ENCODE measurements at regions not wholly inside any gene's neighbourhood (a gene's known extent, or its start where the extent isn't known, plus 50 kb on each side); places are given as distances from the start of the nearest gene placed in this dataset.
A peak's percentile ranks its signal among the peaks of the same experiment; 100 is the strongest.

- H3K4me3 ChIP-seq (ENCODE audit: low read depth in 1 of 2, low read length in 2 of 2) = peak overlapping the region; percentile 9 to 29
- peak overlapping the region; percentile 36 for H3K27ac ChIP-seq (ENCODE audit: low read depth, low read length)
- no peak overlapping the region for H3K9ac ChIP-seq (ENCODE audit: low read depth in 1 of 2, low read length in 2 of 2)
- H3K36me3 ChIP-seq (ENCODE audit: control insufficient read depth in 1 of 2, insufficient read depth in 2 of 2, low read length in 2 of 2) = no peaks in the 10 kb centered on the region
- no peaks in the 10 kb centered on the region for H3K27me3 ChIP-seq (ENCODE audit: control insufficient read depth in 1 of 2, insufficient read depth in 2 of 2, low read length in 2 of 2)
- no peaks in the 10 kb centered on the region for H3K9me3 ChIP-seq (ENCODE audit: control insufficient read depth in 1 of 2, low read length in 2 of 2)
- peaks cover 5 to 15% of the 10 kb centered on the region in 2 donors for H3K4me1 ChIP-seq (ENCODE audit: control insufficient read depth in 1 of 2, insufficient read depth in 2 of 2, low read length in 2 of 2)
These were observed 89.5 kb upstream of the RFC3 start for GRCh38 chr13:33728271-33729037.

- no peaks in the 10 kb centered on the region for H3K27me3 ChIP-seq (ENCODE audit: control insufficient read depth in 1 of 2, insufficient read depth in 2 of 2, low read length in 2 of 2)
- H3K9ac ChIP-seq (ENCODE audit: low read depth in 1 of 2, low read length in 2 of 2) = no peak overlapping the region
- no peaks in the 10 kb centered on the region for H3K36me3 ChIP-seq (ENCODE audit: control insufficient read depth in 1 of 2, insufficient read depth in 2 of 2, low read length in 2 of 2)
- H3K4me1 ChIP-seq (ENCODE audit: control insufficient read depth in 1 of 2, insufficient read depth in 2 of 2, low read length in 2 of 2) = peaks cover 5 to 12% of the 10 kb centered on the region in 2 donors
- H3K27ac ChIP-seq (ENCODE audit: low read depth, low read length) = no peak overlapping the region
- no peak overlapping the region for H3K4me3 ChIP-seq (ENCODE audit: low read depth in 1 of 2, low read length in 2 of 2)
- no peaks in the 10 kb centered on the region for H3K9me3 ChIP-seq (ENCODE audit: control insufficient read depth in 1 of 2, low read length in 2 of 2)
These were observed 87.8 kb upstream of the RFC3 start for GRCh38 chr13:33730147-33730546.

GRCh38 chr13:33730619-33731018 is 87.3 kb upstream of the RFC3 start:
- Histone ChIP-seq H3K4me1 (ENCODE audit: control insufficient read depth in 1 of 2, insufficient read depth in 2 of 2, low read length in 2 of 2) (peaks cover 5 to 12% of the 10 kb centered on the region in 2 donors), H3K4me3 (ENCODE audit: low read depth in 1 of 2, low read length in 2 of 2) (no peak overlapping the region), H3K36me3 (ENCODE audit: control insufficient read depth in 1 of 2, insufficient read depth in 2 of 2, low read length in 2 of 2) (no peaks in the 10 kb centered on the region), H3K27me3 (ENCODE audit: control insufficient read depth in 1 of 2, insufficient read depth in 2 of 2, low read length in 2 of 2) (no peaks in the 10 kb centered on the region), H3K27ac (ENCODE audit: low read depth, low read length) (no peak overlapping the region), H3K9ac (ENCODE audit: low read depth in 1 of 2, low read length in 2 of 2) (no peak overlapping the region), H3K9me3 (ENCODE audit: control insufficient read depth in 1 of 2, low read length in 2 of 2) (no peaks in the 10 kb centered on the region)

GRCh38 chr13:33735276-33735675 is 82.7 kb upstream of the RFC3 start:
- H3K27me3 ChIP-seq (ENCODE audit: control insufficient read depth in 1 of 2, insufficient read depth in 2 of 2, low read length in 2 of 2) = no peaks in the 10 kb centered on the region
- H3K4me3 ChIP-seq (ENCODE audit: low read depth in 1 of 2, low read length in 2 of 2) = no peak overlapping the region
- no peak overlapping the region for H3K27ac ChIP-seq (ENCODE audit: low read depth, low read length)
- H3K4me1 ChIP-seq (ENCODE audit: control insufficient read depth in 1 of 2, insufficient read depth in 2 of 2, low read length in 2 of 2) = no peaks in the 10 kb centered on the region
- no peaks in the 10 kb centered on the region for H3K9me3 ChIP-seq (ENCODE audit: control insufficient read depth in 1 of 2, low read length in 2 of 2)
- H3K9ac ChIP-seq (ENCODE audit: low read depth in 1 of 2, low read length in 2 of 2) = no peak overlapping the region
- no peaks in the 10 kb centered on the region for H3K36me3 ChIP-seq (ENCODE audit: control insufficient read depth in 1 of 2, insufficient read depth in 2 of 2, low read length in 2 of 2)

- no peak overlapping the region for H3K4me3 ChIP-seq (ENCODE audit: low read depth in 1 of 2, low read length in 2 of 2)
- no peaks in the 10 kb centered on the region for H3K36me3 ChIP-seq (ENCODE audit: control insufficient read depth in 1 of 2, insufficient read depth in 2 of 2, low read length in 2 of 2)
- no peak overlapping the region for H3K27ac ChIP-seq (ENCODE audit: low read depth, low read length)
- H3K27me3 ChIP-seq (ENCODE audit: control insufficient read depth in 1 of 2, insufficient read depth in 2 of 2, low read length in 2 of 2) = no peaks in the 10 kb centered on the region
- H3K9ac ChIP-seq (ENCODE audit: low read depth in 1 of 2, low read length in 2 of 2) = no peak overlapping the region
- no peaks in the 10 kb centered on the region for H3K4me1 ChIP-seq (ENCODE audit: control insufficient read depth in 1 of 2, insufficient read depth in 2 of 2, low read length in 2 of 2)
- H3K9me3 ChIP-seq (ENCODE audit: control insufficient read depth in 1 of 2, low read length in 2 of 2) = no peaks in the 10 kb centered on the region
These were observed 78.7 kb upstream of the RFC3 start for GRCh38 chr13:33739254-33739653.

GRCh38 chr13:33740134-33740538 is 77.8 kb upstream of the RFC3 start:
- Histone ChIP-seq H3K27ac (ENCODE audit: low read depth, low read length) (no peak overlapping the region), H3K36me3 (ENCODE audit: control insufficient read depth in 1 of 2, insufficient read depth in 2 of 2, low read length in 2 of 2) (no peaks in the 10 kb centered on the region), H3K9me3 (ENCODE audit: control insufficient read depth in 1 of 2, low read length in 2 of 2) (no peaks in the 10 kb centered on the region), H3K4me1 (ENCODE audit: control insufficient read depth in 1 of 2, insufficient read depth in 2 of 2, low read length in 2 of 2) (peaks cover 0 to 8% of the 10 kb centered on the region in 2 donors), H3K4me3 (ENCODE audit: low read depth in 1 of 2, low read length in 2 of 2) (no peak overlapping the region), H3K9ac (ENCODE audit: low read depth in 1 of 2, low read length in 2 of 2) (no peak overlapping the region), H3K27me3 (ENCODE audit: control insufficient read depth in 1 of 2, insufficient read depth in 2 of 2, low read length in 2 of 2) (no peaks in the 10 kb centered on the region)

- Histone ChIP-seq H3K4me3 (ENCODE audit: low read depth in 1 of 2, low read length in 2 of 2) (no peak overlapping the region), H3K27me3 (ENCODE audit: control insufficient read depth in 1 of 2, insufficient read depth in 2 of 2, low read length in 2 of 2) (no peaks in the 10 kb centered on the region), H3K4me1 (ENCODE audit: control insufficient read depth in 1 of 2, insufficient read depth in 2 of 2, low read length in 2 of 2) (peaks cover 0 to 8% of the 10 kb centered on the region in 2 donors), H3K27ac (ENCODE audit: low read depth, low read length) (no peak overlapping the region), H3K9ac (ENCODE audit: low read depth in 1 of 2, low read length in 2 of 2) (no peak overlapping the region), H3K36me3 (ENCODE audit: control insufficient read depth in 1 of 2, insufficient read depth in 2 of 2, low read length in 2 of 2) (no peaks in the 10 kb centered on the region), H3K9me3 (ENCODE audit: control insufficient read depth in 1 of 2, low read length in 2 of 2) (no peaks in the 10 kb centered on the region)
These were observed 75.6 kb upstream of the RFC3 start for GRCh38 chr13:33742321-33742720.

GRCh38 chr13:33743438-33744368 is 74.2 kb upstream of the RFC3 start:
- H3K36me3 ChIP-seq (ENCODE audit: control insufficient read depth in 1 of 2, insufficient read depth in 2 of 2, low read length in 2 of 2) = no peaks in the 10 kb centered on the region
- H3K9ac ChIP-seq (ENCODE audit: low read depth in 1 of 2, low read length in 2 of 2) = no peak overlapping the region
- H3K27ac ChIP-seq (ENCODE audit: low read depth, low read length) = no peak overlapping the region
- peaks cover 0 to 8% of the 10 kb centered on the region in 2 donors for H3K4me1 ChIP-seq (ENCODE audit: control insufficient read depth in 1 of 2, insufficient read depth in 2 of 2, low read length in 2 of 2)
- no peaks in the 10 kb centered on the region for H3K9me3 ChIP-seq (ENCODE audit: control insufficient read depth in 1 of 2, low read length in 2 of 2)
- no peak overlapping the region for H3K4me3 ChIP-seq (ENCODE audit: low read depth in 1 of 2, low read length in 2 of 2)
- H3K27me3 ChIP-seq (ENCODE audit: control insufficient read depth in 1 of 2, insufficient read depth in 2 of 2, low read length in 2 of 2) = no peaks in the 10 kb centered on the region

- Histone ChIP-seq H3K4me3 (ENCODE audit: low read depth in 1 of 2, low read length in 2 of 2) (no peak overlapping the region), H3K9me3 (ENCODE audit: control insufficient read depth in 1 of 2, low read length in 2 of 2) (no peaks in the 10 kb centered on the region), H3K9ac (ENCODE audit: low read depth in 1 of 2, low read length in 2 of 2) (no peak overlapping the region), H3K27ac (ENCODE audit: low read depth, low read length) (no peak overlapping the region), H3K27me3 (ENCODE audit: control insufficient read depth in 1 of 2, insufficient read depth in 2 of 2, low read length in 2 of 2) (no peaks in the 10 kb centered on the region), H3K36me3 (ENCODE audit: control insufficient read depth in 1 of 2, insufficient read depth in 2 of 2, low read length in 2 of 2) (no peaks in the 10 kb centered on the region), H3K4me1 (ENCODE audit: control insufficient read depth in 1 of 2, insufficient read depth in 2 of 2, low read length in 2 of 2) (peaks cover 0 to 8% of the 10 kb centered on the region in 2 donors)
These were observed 73.2 kb upstream of the RFC3 start for GRCh38 chr13:33744589-33745369.

Data from duodenal mucosa (tissue), 2 donors.